CD4-positive, alpha-beta T cell treated with Interleukin-12 subunit alpha and Interleukin-12 subunit beta, for 1 hour (primary cell): ENCODE measurements at regions not wholly inside any gene's neighbourhood (a gene's known extent, or its start where the extent isn't known, plus 50 kb on each side); places are given as distances from the start of the nearest gene placed in this dataset.
"Not testable (repeated sequence)": the region's sequence is repeated elsewhere in the genome, so short reads cannot be mapped to it uniquely, and the experiment has no call there.

Experiments used
- DNase-seq: peaks from one replicate; pipeline ENCODE4 v3.0.0-alpha.2; 2020

GRCh38 chr10:20381761-20382160 is 515.4 kb downstream of the NEBL start:
- DNase-seq, result no peak

- DNase-seq, result no peak
Observed at GRCh38 chr10:20380401-20380800, 516.7 kb downstream of the NEBL start.

GRCh38 chr10:20372748-20373147 is 524.4 kb downstream of the NEBL start:
- no peak for DNase-seq

DNA sequence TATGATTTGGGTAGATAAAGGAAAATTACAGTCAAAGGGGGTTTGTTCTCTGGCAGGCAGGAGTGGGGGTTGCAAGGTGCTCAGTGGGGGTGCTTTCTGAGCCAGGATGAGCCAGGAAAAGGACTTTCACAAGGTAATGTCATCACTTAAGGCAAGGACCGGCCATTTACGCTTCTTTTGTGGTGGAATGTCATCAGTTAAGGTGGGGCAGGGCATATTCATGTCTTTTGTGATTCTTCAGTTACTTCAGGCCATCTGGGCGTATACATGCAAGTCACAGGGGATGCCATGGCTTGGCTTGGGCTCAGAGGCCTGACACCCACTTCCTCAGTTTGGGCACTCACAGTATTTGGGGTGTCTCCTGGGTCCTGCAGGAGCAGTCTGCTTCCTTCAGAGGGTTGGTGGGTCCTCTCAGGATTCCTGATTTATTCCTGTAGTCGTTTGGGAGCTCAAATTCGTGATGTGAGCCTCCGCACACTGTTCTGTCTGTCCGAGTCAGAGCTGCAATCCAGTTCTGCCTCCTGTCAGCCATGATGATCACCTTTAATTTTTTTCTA is 526.1 kb downstream of the NEBL start:
- DNase-seq, result not testable (repeated sequence)

DNA sequence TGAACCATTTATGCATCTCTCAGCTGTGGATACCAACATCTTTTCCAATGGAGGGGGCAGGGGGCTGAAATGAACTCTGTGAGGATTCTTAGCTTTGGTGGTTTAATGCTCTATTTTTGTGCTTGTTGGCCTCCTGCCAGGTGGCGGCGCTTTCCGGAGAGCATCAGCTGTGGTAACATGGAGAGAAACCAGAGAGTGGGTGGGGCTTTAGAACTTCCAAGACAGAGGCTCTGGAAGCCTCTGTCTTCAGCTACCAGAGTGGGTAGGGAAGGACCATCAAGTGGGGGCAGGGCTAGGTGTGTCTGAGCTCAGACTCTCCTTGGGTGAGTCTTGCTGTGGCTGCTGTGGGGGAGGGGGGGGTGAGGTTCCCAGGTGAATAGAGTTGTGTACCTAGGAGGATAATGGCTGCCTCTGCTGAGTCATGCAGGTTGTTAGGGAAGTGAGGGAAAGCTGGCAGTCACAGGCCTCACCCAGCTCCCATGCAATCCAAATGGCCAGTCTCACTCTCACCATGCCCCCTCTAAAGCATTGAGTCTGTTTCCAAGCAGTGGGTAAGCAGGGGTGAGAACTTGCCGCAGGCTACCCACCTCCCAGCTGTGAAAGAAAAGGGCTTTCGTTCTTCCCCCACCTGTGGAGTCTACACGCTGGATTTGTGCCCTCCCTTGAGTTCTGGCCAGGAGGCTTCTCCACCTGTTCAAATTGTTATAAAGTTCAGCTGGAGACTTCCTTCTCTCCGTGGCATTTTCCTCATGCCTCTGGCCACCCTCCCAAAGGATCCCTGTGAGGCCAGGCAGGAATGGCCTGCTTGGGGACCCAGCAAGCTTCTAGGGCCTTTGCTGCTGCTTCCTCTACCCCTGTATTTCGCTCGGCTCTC is 527.0 kb downstream of the NEBL start:
- DNase-seq, result no peak

GRCh38 chr10:20363684-20364083 is 533.4 kb downstream of the NEBL start:
- no peak for DNase-seq

DNA sequence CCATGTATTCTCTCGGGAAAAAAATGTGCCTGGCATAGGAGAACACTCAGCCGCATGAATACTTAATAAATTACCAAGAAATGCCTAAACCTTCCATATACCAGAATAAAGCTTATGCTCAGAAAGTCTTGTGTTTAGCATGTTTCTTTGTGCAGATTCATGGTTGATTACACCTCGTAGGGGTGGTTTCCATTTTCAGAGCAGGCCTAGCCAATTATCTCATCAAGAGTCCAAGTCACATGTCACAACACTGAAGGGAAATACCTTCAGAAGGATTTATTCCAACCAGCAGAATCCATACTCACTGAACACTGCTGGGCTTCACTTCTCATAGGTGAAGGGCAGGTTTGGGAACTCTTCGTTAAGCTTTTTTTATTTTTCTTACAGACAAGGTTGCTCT is 539.7 kb downstream of the PLXDC2 start:
- DNase-seq, result no peak

DNA sequence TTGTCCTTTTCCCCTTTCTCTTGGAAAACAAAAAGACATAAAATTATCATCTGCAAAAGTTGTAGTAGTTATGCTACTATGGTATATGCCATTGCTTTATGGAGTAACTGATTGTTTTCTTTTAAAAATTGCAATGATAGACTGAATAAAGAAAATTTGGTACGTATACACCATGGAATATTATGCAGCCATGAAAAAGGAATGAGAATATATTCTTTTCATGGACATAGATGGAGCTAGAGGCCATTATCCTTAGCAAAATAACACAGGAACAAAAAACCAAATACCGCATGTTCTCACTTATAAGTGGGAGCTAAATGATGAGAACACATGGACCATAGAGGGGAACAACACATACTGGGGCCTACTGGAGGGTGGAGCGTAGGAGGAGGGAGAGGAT is 538.8 kb downstream of the PLXDC2 start:
- no peak for DNase-seq

GRCh38 chr10:20354166-20354565 is 537.9 kb downstream of the PLXDC2 start:
- no peak for DNase-seq

- no peak for DNase-seq
Observed at GRCh38 chr10:20350509-20350908, 534.3 kb downstream of the PLXDC2 start.

DNA sequence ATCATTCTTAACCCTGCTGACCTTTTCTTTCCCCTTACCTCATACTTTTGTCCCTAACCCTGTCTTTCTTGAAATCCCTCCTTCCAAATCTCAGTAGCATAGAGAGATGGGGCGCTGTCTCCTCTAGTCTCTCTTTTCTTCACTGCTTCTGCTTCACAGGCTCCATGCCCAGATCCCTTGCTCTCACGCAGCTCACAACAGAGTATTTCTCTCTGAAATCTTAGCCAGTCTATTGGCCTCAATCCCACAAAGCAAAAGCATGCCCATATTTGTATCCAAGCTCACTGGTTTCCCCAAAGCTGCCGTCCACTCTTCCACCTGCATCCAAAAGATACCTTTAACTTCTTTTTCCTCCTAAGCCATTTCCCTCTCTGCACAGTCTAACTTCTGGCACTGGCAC is 526.8 kb downstream of the PLXDC2 start:
- no peak for DNase-seq
